Panc1 (cell line): ENCODE measurements at regions not wholly inside any gene's neighbourhood (a gene's known extent, or its start where the extent isn't known, plus 50 kb on each side); places are given as distances from the start of the nearest gene placed in this dataset.

ENCODE experiments used
- POLR2AphosphoS5 ChIP-seq: IDR thresholded peaks from 2 replicates; pipeline ENCODE4 v1.6.1; 2012; ENCODE audit warnings: mild to moderate bottlenecking, low read depth, low read length, moderate library complexity
- REST ChIP-seq, 2 experiments: IDR thresholded peaks; 2 replicates each; pipeline ENCODE4 v1.6.1; 2011 to 2012; ENCODE audit warnings: low read depth in 2 of 2, control low read depth in 1 of 2, low read length in 1 of 2, mild to moderate bottlenecking in 1 of 2, moderate library complexity in 1 of 2; ENCODE audit not compliant: insufficient read depth in 1 of 2
- SIN3A ChIP-seq: IDR thresholded peaks from 2 replicates; pipeline ENCODE4 v1.6.1; 2012; ENCODE audit warnings: low read depth, mild to moderate bottlenecking, low read length, moderate library complexity, borderline replicate concordance; ENCODE audit not compliant: insufficient read depth
- TCF7L2 ChIP-seq: IDR thresholded peaks from 2 replicates; pipeline ENCODE4 v1.6.1; 2011; ENCODE audit warnings: mild to moderate bottlenecking, low read depth, low read length, inconsistent platforms
- TF ChIP-seq, protein P1 (sequence below): fragments of 450-650 bp; IDR thresholded peaks from 2 replicates; pipeline ENCODE4 v1.5.1; 2017; ENCODE audit warnings: mild to moderate bottlenecking

GRCh38 chrX:40938423-40938822 lies 146.8 kb upstream of the USP9X start:
- TF ChIP-seq, protein P1, sequence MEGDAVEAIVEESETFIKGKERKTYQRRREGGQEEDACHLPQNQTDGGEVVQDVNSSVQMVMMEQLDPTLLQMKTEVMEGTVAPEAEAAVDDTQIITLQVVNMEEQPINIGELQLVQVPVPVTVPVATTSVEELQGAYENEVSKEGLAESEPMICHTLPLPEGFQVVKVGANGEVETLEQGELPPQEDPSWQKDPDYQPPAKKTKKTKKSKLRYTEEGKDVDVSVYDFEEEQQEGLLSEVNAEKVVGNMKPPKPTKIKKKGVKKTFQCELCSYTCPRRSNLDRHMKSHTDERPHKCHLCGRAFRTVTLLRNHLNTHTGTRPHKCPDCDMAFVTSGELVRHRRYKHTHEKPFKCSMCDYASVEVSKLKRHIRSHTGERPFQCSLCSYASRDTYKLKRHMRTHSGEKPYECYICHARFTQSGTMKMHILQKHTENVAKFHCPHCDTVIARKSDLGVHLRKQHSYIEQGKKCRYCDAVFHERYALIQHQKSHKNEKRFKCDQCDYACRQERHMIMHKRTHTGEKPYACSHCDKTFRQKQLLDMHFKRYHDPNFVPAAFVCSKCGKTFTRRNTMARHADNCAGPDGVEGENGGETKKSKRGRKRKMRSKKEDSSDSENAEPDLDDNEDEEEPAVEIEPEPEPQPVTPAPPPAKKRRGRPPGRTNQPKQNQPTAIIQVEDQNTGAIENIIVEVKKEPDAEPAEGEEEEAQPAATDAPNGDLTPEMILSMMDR, result no peak
- TF ChIP-seq TCF7L2, result no peak
- TF ChIP-seq SIN3A, result no peak
- TF ChIP-seq POLR2AphosphoS5, result no peak
- TF ChIP-seq REST (IDR thresholded peaks at IDR 0.05; ENCODE audit: insufficient read depth in 1 of 2, low read depth in 2 of 2, low read length in 1 of 2), result no peak
